ENCODE measurements at regions not wholly inside any gene's neighbourhood (a gene's known extent, or its start where the extent isn't known, plus 50 kb on each side); places are given as distances from the start of the nearest gene placed in this dataset.

- no peak overlapping the region for H3K4me3 ChIP-seq (ENCODE audit: low read length)
- DNase-seq (ENCODE audit: low read depth), result no peak
- no peak for TF ChIP-seq CTCF (conservative IDR thresholded peaks at IDR 0.05; ENCODE audit: low read length)
Measured at GRCh38 chr3:163838769-163839168, 1239.5 kb downstream of the SI start.

- H3K4me3 ChIP-seq (ENCODE audit: low read length), result no peak overlapping the region
- DNase-seq (ENCODE audit: low read depth), result no peak
- TF ChIP-seq CTCF (conservative IDR thresholded peaks at IDR 0.05; ENCODE audit: low read length), result no peak
Measured at GRCh38 chr3:163832547-163832946, 1245.7 kb downstream of the SI start.

GRCh38 chr3:163821841-163822240 is 1256.5 kb downstream of the SI start:
- H3K4me3 ChIP-seq (ENCODE audit: low read length), result no peak overlapping the region
- DNase-seq (ENCODE audit: low read depth), result no peak
- no peak for TF ChIP-seq CTCF (conservative IDR thresholded peaks at IDR 0.05; ENCODE audit: low read length)

- H3K4me3 ChIP-seq (ENCODE audit: low read length), result no peak overlapping the region
- TF ChIP-seq CTCF (conservative IDR thresholded peaks at IDR 0.05; ENCODE audit: low read length), result no peak
Measured at GRCh38 chr3:163817015-163817414, 1261.3 kb downstream of the SI start.

GRCh38 chr3:163813935-163814334 is 1264.4 kb downstream of the SI start:
- TF ChIP-seq CTCF (conservative IDR thresholded peaks at IDR 0.05; ENCODE audit: low read length), result no peak
- DNase-seq (ENCODE audit: low read depth), result no peak
- H3K4me3 ChIP-seq (ENCODE audit: low read length), result no peak overlapping the region

More at GRCh38 chr3:163817015-163817414, 1261.3 kb downstream of the SI start:
- no peak for DNase-seq (ENCODE audit: low read depth)

- TF ChIP-seq CTCF (conservative IDR thresholded peaks at IDR 0.05; ENCODE audit: low read length), result no peak
- no peak for DNase-seq (ENCODE audit: low read depth)
- H3K4me3 ChIP-seq (ENCODE audit: low read length), result no peak overlapping the region
Measured at GRCh38 chr3:163812006-163812405, 1266.3 kb downstream of the SI start.

GRCh38 chr3:163809540-163809993 is 1268.7 kb downstream of the SI start:
- no peak for TF ChIP-seq CTCF (conservative IDR thresholded peaks at IDR 0.05; ENCODE audit: low read length)
- DNase-seq (ENCODE audit: low read depth), result no peak
- no peak overlapping the region for H3K4me3 ChIP-seq (ENCODE audit: low read length)
